Nephron progenitor cell (in vitro differentiated cells): ENCODE measurements at regions not wholly inside any gene's neighbourhood (a gene's known extent, or its start where the extent isn't known, plus 50 kb on each side); places are given as distances from the start of the nearest gene placed in this dataset.

Source experiments
- DNase-seq: peaks from one replicate; pipeline ENCODE4 v3.0.0; 2021
- H3K27ac Mint-ChIP-seq: 2 replicates; pipeline ENCODE4 v1.8.0; 2021; ENCODE audit warnings: mild to moderate bottlenecking, moderate library complexity, mixed read lengths
- H3K27me3 Mint-ChIP-seq: 2 replicates; pipeline ENCODE4 v1.8.0; 2021; ENCODE audit warnings: mild to moderate bottlenecking, low read depth, mixed read lengths; ENCODE audit not compliant: poor library complexity
- H3K36me3 Mint-ChIP-seq: 2 replicates; pipeline ENCODE4 v1.8.0; 2021; ENCODE audit warnings: low read depth, mixed read lengths
- H3K4me1 Mint-ChIP-seq: 2 replicates; pipeline ENCODE4 v1.8.0; 2021; ENCODE audit warnings: mixed read lengths
- H3K4me3 Mint-ChIP-seq: 2 replicates; pipeline ENCODE4 v1.8.0; 2021; ENCODE audit warnings: mild to moderate bottlenecking, moderate library complexity, mixed read lengths
- H3K9me3 Mint-ChIP-seq: 2 replicates; pipeline ENCODE4 v1.8.0; 2021; ENCODE audit warnings: mild to moderate bottlenecking, moderate library complexity, mixed read lengths
- CTCF ChIP-seq: fragments of 200-600 bp; sonication (generic); IDR thresholded peaks from 2 replicates; pipeline ENCODE4 v1.5.0; 2021; ENCODE audit warnings: antibody characterized with exemption

DNA sequence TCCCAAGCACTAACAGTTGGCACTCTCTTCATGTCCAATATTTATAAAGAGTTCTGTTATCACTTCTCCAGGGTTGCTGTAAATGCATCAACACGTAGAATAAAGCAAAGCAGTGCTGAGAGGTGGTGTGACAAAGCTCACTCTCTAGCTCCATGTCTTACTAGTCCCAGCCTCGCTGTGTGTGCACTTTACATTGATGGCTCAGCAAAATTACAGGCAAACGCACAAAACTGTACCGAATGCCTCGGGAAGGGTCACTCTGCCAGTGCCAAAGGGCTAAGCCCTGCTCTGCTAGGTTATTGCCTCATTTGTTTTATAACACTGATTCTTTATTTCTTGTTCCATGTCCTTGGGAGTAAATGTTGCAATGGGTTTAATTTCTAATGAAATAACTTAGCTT, 1005.9 kb upstream of the WWC1 start:
- no peak for TF ChIP-seq CTCF
- H3K36me3 Mint-ChIP-seq: no peaks in the 10 kb centered on the region
- H3K27ac Mint-ChIP-seq: no peak overlapping the region
- no peaks in the 10 kb centered on the region for H3K27me3 Mint-ChIP-seq
- DNase-seq: no peak
- no peak overlapping the region for H3K4me3 Mint-ChIP-seq
- no peaks in the 10 kb centered on the region for H3K4me1 Mint-ChIP-seq
- H3K9me3 Mint-ChIP-seq: no peaks in the 10 kb centered on the region

DNA sequence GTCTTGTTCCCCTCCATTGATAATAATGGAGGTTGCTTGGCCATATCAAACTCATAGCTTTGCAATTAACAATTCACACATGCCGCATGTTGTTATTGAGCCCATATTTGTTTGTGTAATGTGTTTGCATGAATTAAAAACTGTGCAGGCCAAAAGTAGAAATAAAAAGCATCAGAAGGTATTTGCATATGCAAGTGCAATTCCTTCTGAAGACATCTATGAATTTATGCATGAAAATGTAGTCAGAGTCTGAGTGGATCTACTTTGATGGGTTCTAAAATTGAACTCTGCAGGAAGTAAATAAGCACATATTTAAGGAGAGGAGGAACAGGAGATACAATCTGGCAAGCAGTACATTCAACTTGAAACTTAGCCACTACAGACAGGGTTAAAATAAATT, 1004.6 kb upstream of the WWC1 start:
- no peaks in the 10 kb centered on the region for H3K4me1 Mint-ChIP-seq
- no peaks in the 10 kb centered on the region for H3K36me3 Mint-ChIP-seq

DNA sequence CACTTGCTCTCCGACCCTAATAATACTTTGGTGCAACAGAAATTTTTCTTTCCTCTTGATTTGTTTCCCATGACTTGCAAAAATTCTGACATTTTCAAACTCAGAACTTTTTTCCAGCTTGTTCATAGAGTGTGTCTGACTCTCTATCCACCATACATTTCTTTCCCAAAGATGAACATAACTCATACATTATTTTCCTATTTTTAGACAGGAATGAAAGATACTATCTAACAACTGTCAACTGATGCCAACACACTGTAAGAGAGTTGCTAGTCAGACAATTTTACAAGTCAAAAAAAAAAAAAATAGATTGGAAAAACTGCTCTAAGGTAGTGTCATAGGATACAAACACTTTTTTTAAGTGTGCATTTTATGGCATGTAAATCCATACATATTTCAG, 1001.0 kb upstream of the WWC1 start:
- no peak for TF ChIP-seq CTCF
- Mint-ChIP-seq H3K27me3 (no peaks in the 10 kb centered on the region), H3K36me3 (peaks cover 10% of the 10 kb centered on the region), H3K4me3 (no peak overlapping the region), H3K9me3 (peaks cover 14% of the 10 kb centered on the region), H3K27ac (no peak overlapping the region), H3K4me1 (peaks cover 26% of the 10 kb centered on the region)
- no peak for DNase-seq

More for the DNA sequence above, 1004.6 kb upstream of the WWC1 start:
- Mint-ChIP-seq H3K27ac (no peak overlapping the region), H3K4me3 (no peak overlapping the region), H3K9me3 (peaks cover 4% of the 10 kb centered on the region), H3K27me3 (no peaks in the 10 kb centered on the region)
- DNase-seq: no peak
- no peak for TF ChIP-seq CTCF

GRCh38 chr5:167294882-167295680, 996.4 kb upstream of the WWC1 start:
- no peak for DNase-seq
- no peak overlapping the region for H3K4me3 Mint-ChIP-seq

GRCh38 chr5:167295681-167296005, 995.8 kb upstream of the WWC1 start:
- H3K4me3 Mint-ChIP-seq: peak overlapping the region; percentile 1
- no peak for DNase-seq
- H3K27me3 Mint-ChIP-seq: peaks cover 2% of the 10 kb centered on the region
- no peak overlapping the region for H3K27ac Mint-ChIP-seq
- H3K4me1 Mint-ChIP-seq: peaks cover 38% of the 10 kb centered on the region
- no peak for TF ChIP-seq CTCF
- H3K36me3 Mint-ChIP-seq: peaks cover 10% of the 10 kb centered on the region
- H3K9me3 Mint-ChIP-seq: peaks cover 14% of the 10 kb centered on the region

More at GRCh38 chr5:167294882-167295680, 996.4 kb upstream of the WWC1 start:
- Mint-ChIP-seq H3K36me3 (peaks cover 10% of the 10 kb centered on the region), H3K4me1 (peaks cover 38% of the 10 kb centered on the region), H3K27ac (peak overlapping the region; percentile 3), H3K27me3 (peaks cover 2% of the 10 kb centered on the region), H3K9me3 (peaks cover 14% of the 10 kb centered on the region)
- no peak for TF ChIP-seq CTCF

GRCh38 chr5:167296066-167296465, 995.4 kb upstream of the WWC1 start:
- no peak for DNase-seq
- H3K4me1 Mint-ChIP-seq: peaks cover 38% of the 10 kb centered on the region
- peaks cover 10% of the 10 kb centered on the region for H3K36me3 Mint-ChIP-seq
- H3K27ac Mint-ChIP-seq: peak overlapping the region; percentile 12
- peak overlapping the region; percentile 1 for H3K4me3 Mint-ChIP-seq
- H3K27me3 Mint-ChIP-seq: peaks cover 3% of the 10 kb centered on the region
- no peak for TF ChIP-seq CTCF
- peaks cover 14% of the 10 kb centered on the region for H3K9me3 Mint-ChIP-seq
